ENCODE measurements at regions not wholly inside any gene's neighbourhood (a gene's known extent, or its start where the extent isn't known, plus 50 kb on each side); places are given as distances from the start of the nearest gene placed in this dataset.

- TF ChIP-seq EZH2 (IDR thresholded peaks at IDR 0.05; ENCODE audit: borderline replicate concordance, low read depth, low read length, severe bottlenecking) (no peak), CTCF (IDR thresholded peaks at IDR 0.05; ENCODE audit: extremely low read depth in 1 of 2, insufficient read depth in 1 of 2, low read depth in 1 of 2, low read length in 2 of 2) (no peak), JUN (IDR thresholded peaks at IDR 0.05; ENCODE audit: borderline replicate concordance, insufficient read depth, insufficient read length, low read depth) (no peak), MYC (IDR thresholded peaks at IDR 0.05; ENCODE audit: low read depth, low read length) (no peak), POLR2A (IDR thresholded peaks at IDR 0.05; ENCODE audit: low read depth, low read length) (no peak), MAX (IDR thresholded peaks at IDR 0.05; ENCODE audit: insufficient read depth, insufficient read length) (no peak), FOS (IDR thresholded peaks at IDR 0.05; ENCODE audit: borderline replicate concordance, insufficient read depth, low read length) (no peak)
These were observed 286.5 kb upstream of the ECI2 start for GRCh38 chr6:4421837-4422236.
